Activated T-cell treated with anti-CD3 and anti-CD28 coated beads, Interleukin-2, amount 50 U/mL, for 48 hours (primary cell): ENCODE measurements at regions not wholly inside any gene's neighbourhood (a gene's known extent, or its start where the extent isn't known, plus 50 kb on each side); places are given as distances from the start of the nearest gene placed in this dataset.

Experiments
- DNase-seq, 2 experiments: peaks; one replicate each; pipeline ENCODE4 v3.0.0-alpha.2; 2020

DNA sequence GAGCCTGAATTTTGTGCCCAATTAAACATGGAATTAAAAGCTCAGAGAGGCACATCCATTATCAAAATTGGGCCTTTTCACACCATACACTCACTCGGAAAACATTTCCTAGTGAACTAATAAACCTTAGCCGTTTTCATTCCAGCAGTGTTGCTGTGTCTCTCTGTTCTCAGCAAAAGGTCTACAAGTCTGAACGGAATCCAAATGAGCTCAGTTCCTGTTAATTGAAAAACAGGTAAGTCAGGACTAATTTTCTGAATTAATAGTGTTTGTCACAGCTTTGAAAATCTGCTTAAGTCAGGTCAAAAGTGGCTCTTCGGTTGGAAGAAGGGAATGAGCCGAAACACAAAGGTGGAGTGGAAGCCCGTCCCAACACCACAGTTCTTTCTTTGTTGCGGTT is 163.3 kb upstream of the RALGAPA2 start:
- no peak for DNase-seq

DNA sequence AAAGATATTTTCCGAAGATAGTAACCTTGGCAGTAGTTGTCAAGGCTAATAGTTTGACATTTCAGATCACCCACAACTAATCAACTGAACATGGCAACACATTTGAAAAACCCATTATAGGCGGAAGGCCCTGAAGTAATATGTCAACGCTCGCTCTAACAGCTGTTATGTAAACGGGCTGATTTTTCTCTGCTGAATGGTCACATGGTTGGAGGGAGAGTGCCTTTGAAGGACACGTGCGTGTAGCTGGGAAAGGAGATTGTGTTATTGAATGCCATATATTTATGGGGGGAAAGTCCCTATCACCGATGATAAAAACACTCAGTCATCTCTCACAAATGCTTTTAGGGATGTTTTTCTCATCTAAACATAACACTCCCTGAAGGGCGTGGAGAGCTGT is 160.0 kb upstream of the RALGAPA2 start:
- DNase-seq: no peak

DNA sequence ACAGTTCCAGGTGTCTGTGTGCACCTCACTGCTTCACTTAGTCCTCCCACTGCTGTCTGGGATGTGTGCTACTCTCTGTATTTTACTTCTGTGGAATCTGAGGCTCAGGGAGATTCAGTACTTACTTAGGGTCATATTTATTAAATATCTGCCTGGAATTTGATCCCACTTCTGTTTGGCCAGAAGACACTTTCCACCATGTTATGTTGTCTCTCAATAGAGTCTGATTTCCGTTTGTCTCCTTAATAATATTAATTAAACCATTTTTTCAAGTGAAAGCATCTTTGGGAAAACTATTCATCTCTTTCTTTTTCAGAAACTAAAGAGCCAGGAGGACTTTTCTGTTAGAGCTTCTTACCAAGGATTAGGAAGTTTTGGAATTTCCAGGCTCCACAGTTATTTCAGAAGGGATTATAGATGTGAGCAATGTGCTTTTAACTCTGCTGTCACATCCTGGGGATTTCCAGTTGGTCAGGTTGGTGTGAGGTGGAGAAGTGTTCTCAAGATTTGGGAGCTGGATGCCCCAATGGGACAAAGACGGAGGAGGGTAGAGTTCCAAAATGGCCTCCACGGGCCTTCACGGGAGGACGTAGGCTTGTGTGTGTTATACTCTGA is 156.8 kb upstream of the RALGAPA2 start:
- no peak for DNase-seq

DNA sequence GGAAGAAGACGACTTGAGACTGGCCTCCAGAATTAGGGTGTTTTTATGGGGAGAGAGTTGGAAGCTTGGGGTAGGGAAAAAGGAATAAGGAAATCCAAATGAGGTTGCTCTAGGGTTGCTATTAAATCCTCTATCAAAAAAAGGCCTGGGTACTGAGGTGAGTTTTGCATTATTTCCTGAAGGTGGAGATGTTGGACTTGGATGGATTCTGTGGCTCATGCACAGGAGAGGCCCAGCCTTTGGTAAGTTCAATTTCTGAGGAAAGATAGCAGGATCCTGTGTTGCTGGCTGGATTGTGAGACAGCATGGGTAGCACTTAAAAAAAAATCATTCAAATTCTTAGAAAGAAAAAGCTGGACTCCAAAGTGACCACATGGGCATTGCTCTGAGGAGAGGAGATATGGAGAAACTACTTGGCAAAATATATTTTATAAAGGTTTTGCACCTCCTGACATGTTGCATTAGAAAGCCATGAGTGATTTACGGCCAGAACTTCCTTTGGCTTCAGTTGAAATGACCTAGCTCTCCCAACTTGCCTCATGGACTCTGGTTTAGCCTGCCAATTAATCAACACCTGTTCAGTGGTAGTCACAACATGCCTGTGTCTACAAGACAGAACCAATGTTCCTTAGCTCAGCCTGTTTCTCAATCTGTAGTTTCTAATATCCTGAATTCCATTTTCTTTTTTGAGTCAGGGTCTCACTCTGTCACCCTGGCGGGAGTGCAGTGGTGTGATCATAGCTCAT is 152.1 kb upstream of the RALGAPA2 start:
- DNase-seq: no peak

DNA sequence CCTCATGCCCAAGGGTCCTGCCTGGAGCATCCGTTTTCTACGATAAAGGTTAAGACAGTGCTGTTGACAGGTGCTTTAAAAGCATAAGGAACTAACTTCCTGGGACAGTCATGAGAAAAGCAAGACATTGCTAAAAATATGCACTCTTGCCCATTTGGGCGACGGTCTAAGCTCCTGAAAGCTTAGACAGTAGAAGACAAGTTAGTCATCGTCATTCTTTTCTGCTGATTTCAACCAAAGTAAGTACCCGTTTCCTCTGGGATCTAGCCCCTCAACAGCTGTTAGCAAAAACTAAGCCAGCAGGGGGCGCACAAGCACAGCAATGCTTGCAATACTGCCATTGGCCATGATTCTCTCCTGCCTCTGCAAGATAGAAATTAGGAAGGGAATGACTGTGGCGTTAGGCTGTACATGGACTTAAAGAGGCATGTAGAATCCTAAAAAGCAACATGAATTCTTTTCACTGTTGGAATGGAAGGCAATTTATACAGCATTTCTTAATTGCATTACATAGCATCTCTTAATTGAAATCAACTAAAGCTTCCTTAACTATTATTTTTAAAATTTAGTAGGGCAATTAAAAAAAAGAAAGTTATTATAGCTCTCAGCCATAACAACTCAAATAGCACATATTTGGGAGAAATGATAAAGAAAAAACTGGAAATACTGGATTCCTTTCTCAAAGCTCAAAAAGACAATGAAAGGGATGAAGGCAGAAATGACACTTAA is 147.8 kb upstream of the RALGAPA2 start:
- DNase-seq: peak; percentile 92 to 96

DNA sequence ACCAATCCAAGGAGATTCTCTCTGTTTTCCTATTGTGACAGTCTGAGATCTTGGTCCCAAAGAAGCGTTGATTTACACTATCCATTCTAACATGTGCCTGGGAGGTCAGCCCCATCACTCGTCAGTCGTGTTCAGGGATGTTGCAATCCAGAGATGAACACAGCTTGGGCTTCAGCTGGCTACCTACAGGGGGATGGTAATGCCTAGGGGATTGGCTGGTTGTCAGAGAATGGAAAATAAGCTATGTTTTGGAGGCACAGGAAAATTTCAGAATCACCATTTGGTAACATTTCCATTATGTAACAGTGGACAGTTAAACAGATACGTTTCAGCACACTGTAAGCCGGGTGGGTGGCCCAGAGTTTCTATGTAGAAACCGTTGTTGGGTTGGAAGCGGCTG is 147.1 kb upstream of the RALGAPA2 start:
- no peak for DNase-seq

DNA sequence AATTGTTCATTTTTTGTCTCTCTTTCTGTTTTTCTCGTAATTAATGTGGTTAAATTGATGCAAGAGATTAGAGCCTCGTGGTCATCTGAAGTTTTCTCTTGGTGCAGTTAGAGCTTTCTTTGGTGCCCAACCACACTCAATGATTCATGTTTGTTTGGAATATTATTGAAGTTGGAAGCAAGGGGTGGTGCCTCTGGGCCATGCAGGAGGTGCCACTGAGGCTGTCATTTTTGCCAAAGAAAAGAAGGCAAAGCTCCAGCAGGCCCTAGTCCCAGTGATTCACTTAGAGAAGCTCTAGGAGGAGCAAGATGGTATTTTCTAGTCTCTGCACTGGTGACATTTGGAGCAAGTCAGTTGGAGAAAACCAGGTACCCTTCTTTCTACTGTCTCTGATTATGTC is 144.5 kb upstream of the RALGAPA2 start:
- DNase-seq: no peak

DNA sequence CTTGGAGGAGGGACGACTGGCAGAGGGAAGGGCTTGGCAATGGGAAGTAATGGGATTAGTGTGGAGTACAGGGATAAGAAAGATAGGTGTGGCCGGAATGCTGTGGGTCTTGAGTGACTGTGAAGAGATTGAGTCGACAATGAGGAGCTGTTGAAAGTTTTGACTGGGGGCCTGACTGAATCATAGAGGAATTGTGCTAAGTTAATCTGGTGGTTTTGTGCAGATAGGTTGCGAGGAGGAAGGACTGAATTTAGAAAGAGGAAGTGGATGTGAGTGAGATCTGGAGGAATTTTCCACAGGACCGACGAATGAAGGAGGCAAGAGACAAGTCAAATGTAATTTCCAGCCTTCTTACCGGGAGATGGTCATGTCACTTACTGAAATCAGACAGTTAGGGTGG is 143.9 kb upstream of the RALGAPA2 start:
- DNase-seq: no peak

DNA sequence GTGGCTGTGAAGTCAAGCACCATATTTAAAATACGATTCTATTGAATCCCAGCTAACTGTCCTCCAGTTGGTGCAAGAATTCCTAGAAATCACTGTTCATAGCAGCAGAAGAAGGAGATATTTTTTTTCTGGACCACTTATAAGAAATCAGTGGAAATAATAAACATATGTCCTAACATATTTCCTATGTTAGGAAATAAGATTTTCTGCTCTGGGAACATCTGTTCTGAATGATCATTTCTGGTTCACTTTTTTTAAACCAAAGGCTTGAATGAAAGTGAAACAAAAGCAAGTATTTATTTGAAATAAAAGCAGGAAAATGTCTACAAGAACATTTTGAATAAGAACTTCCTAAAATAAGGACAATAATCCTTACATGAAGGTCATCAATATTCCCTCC is 138.9 kb upstream of the RALGAPA2 start:
- DNase-seq: no peak

DNA sequence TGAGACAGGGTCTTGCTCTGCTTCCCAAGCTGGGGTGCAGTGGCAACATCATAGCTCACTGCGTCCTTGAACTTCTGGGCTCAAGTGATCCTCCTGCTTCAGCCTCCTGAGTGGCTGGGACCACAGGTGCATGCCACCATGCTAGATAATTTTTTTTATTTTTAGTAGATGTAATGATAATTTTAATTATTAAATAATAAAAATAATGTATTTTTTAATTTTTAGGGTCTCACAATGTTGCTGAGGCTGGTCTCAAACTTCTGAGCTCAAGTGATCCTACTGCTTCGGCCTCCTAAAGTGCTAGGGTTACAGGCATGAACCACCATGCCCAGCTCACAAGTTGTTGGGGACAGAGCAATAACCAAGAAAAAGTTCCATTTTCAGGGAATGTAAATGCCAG is 138.0 kb upstream of the RALGAPA2 start:
- DNase-seq: no peak

DNA sequence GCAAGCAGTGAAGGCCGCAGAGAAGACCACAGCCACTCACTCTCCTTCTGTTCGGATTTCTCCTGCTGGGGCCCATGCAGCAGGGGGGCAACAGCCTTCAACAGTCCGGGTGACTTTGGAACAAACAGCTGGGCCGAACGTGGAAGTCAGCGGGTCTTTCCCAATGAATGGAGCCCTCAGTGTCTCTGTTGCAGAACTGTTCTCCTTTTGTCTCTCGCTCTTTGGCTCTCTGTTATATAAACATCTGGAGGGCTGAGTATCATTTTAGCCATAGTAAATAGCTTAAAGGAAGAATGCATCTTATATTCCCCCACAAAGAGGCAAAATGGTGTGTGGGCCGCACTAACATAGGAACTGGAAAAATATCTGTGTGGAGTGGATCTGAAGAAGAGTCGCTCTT is 136.7 kb upstream of the RALGAPA2 start:
- no peak for DNase-seq

DNA sequence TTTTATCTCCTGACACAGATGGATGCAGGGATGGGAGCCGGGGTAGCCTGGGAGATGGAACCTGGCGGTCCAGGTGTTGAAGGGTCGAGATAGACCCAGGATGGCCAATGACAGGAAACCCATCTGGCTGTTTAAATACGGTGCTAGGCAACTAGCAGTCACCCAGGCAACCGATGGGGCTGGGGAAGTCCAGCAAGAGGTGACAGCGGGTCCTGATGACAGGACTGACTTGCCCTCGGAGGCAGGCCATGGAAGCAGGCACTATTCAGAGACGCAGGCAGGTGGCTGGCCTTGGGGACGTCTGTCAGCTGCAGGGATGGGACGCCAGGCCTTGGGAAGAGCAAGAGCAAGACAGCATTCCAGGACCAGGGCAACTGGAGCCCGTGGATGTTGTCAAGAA is 135.4 kb upstream of the RALGAPA2 start:
- no peak for DNase-seq

DNA sequence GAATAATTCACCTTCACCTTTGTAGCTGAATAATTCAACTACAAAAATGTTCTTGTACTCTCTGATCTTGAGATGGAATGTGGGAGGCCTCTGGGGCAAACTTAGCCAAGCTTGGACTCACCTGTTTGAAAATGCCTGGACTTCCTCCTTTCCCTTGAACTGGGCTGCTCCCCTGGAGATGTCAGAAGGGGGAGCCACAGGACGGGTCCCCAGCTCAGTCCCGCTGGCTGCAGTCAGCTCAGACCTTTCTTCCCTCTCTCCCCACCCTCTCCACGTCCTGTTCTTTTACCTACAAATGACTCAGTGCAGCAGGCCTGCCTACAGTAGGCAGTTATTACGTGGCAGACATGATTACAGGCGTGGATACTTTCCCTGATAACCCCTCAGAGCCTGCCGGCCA is 131.5 kb upstream of the RALGAPA2 start:
- DNase-seq: no peak

DNA sequence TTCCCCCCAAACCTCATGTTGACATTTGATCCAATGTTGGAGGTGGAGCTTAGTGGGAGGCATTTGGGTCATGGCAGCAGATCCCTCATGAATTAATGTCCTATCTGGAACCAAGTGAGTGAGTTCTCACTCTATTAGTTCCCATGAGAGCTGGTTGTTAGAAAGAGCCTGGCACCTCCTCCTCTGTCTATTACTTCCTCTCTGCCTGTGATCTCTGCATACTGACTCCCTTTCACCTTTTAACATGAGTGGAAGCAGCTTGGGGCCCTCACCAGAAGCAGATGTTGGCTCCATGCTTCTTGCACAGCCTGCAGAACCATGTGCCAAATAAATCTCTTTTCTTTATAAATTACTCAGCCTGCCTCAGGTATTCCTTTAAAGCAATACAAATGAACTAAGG is 127.3 kb upstream of the RALGAPA2 start:
- DNase-seq: no peak

DNA sequence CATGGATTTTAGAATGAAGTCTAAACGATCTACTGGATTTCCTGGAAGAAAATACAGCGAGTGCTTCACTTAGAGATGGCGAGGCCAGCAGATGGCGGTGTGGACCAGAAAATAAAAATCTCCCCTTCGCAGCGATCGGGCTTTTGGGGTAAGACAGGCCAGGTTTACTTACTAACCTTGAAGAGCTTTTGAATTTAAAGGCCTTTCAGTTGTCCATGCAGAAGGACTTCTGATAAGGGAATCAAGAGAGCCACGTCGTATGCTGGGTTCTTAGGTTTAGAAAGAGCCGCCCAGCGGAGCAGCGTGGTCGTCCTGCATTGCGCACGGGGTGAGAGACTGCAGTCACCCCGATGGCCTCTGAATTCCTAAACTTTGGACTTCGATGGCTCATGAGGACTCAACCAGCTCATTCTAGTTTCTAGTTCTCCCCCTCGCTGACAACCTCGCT is 125.2 kb upstream of the RALGAPA2 start:
- DNase-seq: peak; percentile 60 to 61

DNA sequence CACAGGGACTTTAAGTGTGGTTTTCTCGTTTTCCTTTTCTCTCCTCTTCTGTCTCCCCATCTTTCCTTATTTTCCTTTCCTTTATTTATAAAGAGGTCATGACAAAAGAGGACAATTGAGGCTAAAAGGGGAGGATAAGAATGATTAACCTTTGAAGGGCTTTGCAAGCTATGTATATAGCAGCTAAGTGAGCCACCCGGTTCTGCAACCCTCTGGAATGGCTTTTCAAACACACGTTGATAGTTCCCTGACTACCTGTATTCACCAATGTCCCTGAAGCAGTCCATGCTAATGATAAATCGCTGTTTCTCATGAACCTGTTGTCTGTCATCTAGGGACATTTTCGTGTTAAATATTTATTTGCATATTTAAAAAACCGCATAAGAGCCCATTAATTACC is 124.4 kb upstream of the RALGAPA2 start:
- DNase-seq: no peak

DNA sequence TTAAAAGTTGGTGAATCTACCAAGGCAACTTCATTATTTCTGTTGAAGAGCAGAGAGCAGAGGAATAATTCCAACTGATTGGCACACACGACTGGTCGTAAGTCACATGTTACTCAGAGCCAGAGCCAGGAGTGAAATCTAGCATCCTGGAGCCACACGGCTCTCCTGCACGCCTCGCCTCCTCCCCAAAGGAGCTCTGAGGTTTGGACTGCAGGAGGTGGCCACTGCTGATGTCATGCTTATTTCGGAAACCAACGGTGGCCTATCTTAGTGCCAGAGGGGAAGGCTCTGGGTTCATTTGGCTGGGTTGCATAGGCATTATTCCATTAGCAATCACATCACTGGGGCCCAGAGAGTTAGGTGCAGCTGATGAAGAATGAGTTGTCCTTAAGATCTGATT is 123.5 kb upstream of the RALGAPA2 start:
- DNase-seq: no peak

DNA sequence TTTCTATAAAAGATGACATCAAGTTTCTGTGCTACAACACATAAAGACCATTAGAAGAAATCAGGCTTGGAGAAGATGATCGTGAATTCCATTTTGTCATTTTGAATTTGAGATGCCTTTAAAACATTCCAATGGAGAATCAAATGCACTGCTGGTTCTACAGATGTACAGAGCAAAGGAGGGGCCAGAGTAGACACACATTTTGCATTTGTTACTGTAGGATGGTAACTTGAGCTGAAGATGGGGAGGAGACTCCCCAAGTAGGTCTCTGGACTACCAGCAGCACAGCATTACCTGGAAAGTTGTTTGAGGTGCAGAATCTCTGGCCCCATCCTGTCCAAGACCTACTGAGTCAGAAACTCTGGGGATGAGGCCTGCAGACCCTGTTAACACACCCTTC is 121.6 kb upstream of the RALGAPA2 start:
- no peak for DNase-seq

DNA sequence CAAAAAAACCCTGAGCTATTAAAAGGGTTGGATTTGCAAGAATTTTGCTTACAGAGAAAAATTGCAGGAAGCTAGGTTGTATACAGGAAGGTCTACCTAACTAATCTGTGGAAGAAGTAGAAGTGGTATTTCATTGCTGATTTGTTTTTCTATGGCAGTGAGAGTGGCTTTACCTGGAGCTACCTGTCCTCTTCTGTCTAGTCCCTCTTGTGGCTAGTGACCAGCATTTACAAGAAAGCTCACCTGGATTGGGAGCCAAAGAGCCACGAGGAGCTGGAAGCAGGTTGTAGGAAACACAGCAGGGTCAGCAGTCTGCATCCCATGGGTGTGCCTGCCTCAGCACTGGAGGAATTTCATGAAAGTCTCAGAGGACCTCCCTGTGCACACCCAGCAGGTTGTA is 120.3 kb upstream of the RALGAPA2 start:
- DNase-seq: no peak

DNA sequence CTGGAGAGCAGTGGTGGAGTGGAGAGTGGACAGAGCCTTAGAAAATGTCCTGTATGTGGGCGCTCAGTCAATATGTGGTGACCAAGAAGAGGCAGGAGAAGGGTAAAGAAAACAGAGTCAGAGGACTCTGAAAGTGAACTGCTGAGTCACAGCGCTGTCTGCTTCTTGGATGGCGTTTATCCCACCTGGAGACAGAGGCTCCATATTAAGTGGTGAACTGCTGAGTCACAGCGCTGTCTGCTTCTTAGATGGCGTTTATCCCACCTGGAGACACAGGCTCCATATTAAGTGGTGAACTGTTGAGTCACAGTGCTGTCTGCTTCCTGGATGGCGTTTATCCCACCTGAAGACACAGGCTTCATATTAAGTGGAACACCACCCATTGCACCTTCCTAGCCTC is 119.3 kb upstream of the RALGAPA2 start:
- no peak for DNase-seq

DNA sequence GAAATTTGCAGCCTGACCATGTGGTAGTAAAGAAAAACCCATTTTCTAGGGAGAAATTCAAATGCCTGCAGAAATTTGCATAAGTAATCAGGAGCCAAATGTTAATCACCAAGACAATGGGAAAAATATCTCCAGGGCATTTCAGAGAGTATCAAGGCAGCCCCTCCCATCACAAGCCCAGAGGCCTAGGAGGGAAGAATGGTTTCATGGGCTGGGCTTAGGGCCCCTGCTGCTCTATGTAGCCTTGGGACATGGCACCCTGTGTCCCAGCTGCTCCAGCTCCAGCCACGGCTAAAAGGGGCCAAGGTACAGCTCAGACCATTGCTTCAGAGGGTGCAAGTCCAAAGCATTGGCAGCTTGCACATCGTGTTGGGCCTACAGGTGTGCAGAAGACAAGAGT is 117.2 kb upstream of the RALGAPA2 start:
- DNase-seq: no peak

DNA sequence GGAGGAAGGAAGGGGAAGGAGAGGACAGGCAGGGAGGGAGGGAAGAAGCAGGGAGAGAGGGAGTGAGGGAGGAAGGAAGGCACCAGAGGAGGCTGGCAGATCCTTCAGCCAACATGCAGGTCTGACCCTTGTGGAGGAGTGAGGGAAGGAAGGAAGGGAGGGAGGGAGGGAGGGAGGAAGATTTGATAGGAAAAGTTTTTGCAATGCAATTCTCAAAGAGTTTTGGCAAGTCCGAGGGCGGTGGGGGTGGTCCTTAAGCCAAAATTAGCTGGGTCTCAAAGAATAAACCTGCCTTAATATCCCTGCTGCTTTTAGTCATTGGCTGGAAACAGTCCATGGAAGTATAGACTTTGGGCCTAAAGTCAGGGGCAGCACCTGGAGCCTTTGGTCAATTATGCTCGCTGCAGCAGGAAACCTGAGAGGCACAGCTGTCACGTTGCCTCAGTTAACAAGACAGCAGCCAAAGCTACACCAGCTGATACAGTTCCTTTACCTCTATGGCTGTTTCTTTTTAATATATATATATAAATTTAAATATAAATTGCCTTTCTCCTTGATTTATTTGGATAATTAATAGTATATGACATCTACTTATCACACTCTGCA is 115.7 kb upstream of the RALGAPA2 start:
- DNase-seq: no peak

DNA sequence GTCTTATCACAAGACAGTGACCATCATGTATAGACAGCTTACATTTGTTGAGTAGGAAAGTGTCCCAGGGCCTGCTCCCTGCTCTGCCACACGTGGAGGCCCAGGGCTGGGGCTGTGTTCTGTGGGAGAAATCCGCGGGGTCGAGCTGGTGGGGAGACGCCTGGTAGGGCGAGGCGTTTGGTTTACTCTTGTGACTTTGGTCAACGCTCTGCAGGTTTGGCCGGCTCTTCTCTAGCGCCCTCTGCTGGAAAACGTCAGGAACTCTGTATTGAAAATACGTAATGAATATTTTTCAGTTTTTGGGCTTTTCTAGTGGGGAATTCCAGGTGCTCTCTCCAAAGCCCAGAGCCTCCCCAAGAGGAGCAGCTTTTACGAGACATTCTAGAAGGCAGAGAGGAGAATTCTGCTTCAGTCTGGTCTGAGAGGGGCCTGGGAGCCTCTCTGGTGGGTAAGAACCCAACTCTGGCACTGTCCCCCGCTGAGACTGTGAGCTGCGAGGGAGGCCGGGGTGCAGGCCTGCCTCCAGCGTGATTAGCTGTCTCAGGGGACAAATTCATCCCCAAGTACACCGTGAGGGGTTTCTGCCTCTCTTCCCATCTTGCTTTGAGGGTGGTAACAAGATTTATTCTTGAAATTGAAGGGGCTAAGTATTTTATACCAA is 112.6 kb upstream of the RALGAPA2 start:
- DNase-seq: peak; percentile 59 to 66
